ENCODE measurements at regions not wholly inside any gene's neighbourhood (a gene's known extent, or its start where the extent isn't known, plus 50 kb on each side); places are given as distances from the start of the nearest gene placed in this dataset.

DNA sequence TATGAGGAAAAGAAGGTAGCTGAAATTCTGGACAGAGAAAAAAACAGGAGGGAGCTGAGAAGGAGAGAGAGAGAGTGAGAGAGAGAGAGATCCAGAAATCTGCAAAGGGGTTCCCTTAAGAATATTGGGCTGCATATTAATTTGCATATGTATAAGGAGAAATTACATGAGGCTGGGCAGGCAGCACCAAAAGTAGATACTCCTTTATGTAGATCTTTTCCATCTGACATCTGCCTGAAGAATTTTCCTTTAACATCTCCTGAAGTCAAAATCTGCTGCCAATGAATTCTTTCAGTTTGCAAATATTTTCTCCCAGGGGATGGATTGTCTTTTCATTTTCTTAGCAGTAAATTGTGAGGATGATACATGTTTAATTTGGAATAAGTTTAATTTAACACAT lies 1365.3 kb downstream of the GATA3 start:
- Mint-ChIP-seq H3K4me1 (ENCODE audit: low read depth) (no peaks in the 10 kb centered on the region), H3K4me3 (no peak overlapping the region), H3K27me3 (peaks cover 2% of the 10 kb centered on the region), H3K36me3 (ENCODE audit: low read depth) (no peaks in the 10 kb centered on the region), H3K27ac (no peak overlapping the region), H3K9me3 (peaks cover 2% of the 10 kb centered on the region)
- ATAC-seq (no peak), DNase-seq (no peak)
- ChIA-PET CTCF (no interaction called here), POLR2A (no interaction called here)
- TF ChIP-seq, protein P1, sequence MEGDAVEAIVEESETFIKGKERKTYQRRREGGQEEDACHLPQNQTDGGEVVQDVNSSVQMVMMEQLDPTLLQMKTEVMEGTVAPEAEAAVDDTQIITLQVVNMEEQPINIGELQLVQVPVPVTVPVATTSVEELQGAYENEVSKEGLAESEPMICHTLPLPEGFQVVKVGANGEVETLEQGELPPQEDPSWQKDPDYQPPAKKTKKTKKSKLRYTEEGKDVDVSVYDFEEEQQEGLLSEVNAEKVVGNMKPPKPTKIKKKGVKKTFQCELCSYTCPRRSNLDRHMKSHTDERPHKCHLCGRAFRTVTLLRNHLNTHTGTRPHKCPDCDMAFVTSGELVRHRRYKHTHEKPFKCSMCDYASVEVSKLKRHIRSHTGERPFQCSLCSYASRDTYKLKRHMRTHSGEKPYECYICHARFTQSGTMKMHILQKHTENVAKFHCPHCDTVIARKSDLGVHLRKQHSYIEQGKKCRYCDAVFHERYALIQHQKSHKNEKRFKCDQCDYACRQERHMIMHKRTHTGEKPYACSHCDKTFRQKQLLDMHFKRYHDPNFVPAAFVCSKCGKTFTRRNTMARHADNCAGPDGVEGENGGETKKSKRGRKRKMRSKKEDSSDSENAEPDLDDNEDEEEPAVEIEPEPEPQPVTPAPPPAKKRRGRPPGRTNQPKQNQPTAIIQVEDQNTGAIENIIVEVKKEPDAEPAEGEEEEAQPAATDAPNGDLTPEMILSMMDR (IDR thresholded peaks at IDR 0.05), result no peak
- intact Hi-C loops (cut with micrococcal nuclease), result no loop called here

DNA sequence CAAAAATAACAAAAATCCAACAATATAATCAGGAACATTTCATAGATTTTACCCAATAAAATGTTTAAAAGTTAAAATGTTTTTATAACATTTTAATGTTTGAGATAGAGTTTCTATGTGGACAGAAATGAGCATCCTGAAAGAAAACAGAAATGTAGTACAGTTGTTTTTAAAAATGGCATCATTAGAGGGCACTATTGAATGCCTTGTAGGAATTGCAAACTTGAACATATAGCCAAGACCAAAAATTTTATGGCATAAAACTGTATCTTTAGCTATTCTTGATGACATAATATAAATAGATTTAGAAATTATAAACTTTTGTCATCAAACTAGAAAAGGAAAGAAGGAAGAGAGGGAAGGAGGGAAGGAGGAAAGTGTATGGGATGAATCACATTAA lies 1372.7 kb downstream of the GATA3 start:
- ChIA-PET CTCF (no interaction called here), POLR2A (no interaction called here)
- Mint-ChIP-seq H3K27ac (no peak overlapping the region), H3K9me3 (peaks cover 14% of the 10 kb centered on the region), H3K27me3 (no peaks in the 10 kb centered on the region), H3K4me1 (ENCODE audit: low read depth) (no peaks in the 10 kb centered on the region), H3K4me3 (no peak overlapping the region), H3K36me3 (ENCODE audit: low read depth) (no peaks in the 10 kb centered on the region)
- TF ChIP-seq, protein P1 (IDR thresholded peaks at IDR 0.05), result no peak
- intact Hi-C loops (cut with micrococcal nuclease), result no loop called here
- ATAC-seq (no peak), DNase-seq (no peak)

- intact Hi-C loops (cut with micrococcal nuclease), result no loop called here
- no peaks in the 10 kb centered on the region for H3K36me3 Mint-ChIP-seq (ENCODE audit: low read depth)
- ChIA-PET CTCF (no interaction called here), POLR2A (interaction anchor here (0.7 kb wide), 1 partner anchor 461 kb away, joined by 3 read pairs; no protein-coding TSS in a partner anchor)
- no peaks in the 10 kb centered on the region for H3K9me3 Mint-ChIP-seq
- H3K4me1 Mint-ChIP-seq (ENCODE audit: low read depth), result no peaks in the 10 kb centered on the region
- no peak for DNase-seq
- TF ChIP-seq, protein P1 (IDR thresholded peaks at IDR 0.05), result no peak
- H3K27ac Mint-ChIP-seq, result no peak overlapping the region
- peaks cover 4% of the 10 kb centered on the region for H3K27me3 Mint-ChIP-seq
- no peak overlapping the region for H3K4me3 Mint-ChIP-seq
- no peak for ATAC-seq
Measured at GRCh38 chr10:9437131-9437530, 1382.6 kb downstream of the GATA3 start.

- ChIA-PET POLR2A (no interaction called here), CTCF (interaction anchor here (1.2 kb wide), 1 partner anchor 101 kb away, joined by 4 read pairs; no protein-coding TSS in a partner anchor)
- Mint-ChIP-seq H3K4me1 (ENCODE audit: low read depth) (no peaks in the 10 kb centered on the region), H3K27ac (no peak overlapping the region), H3K4me3 (no peak overlapping the region), H3K36me3 (ENCODE audit: low read depth) (no peaks in the 10 kb centered on the region), H3K9me3 (no peaks in the 10 kb centered on the region), H3K27me3 (peaks cover 2% of the 10 kb centered on the region)
- DNase-seq (no peak), ATAC-seq (no peak)
- TF ChIP-seq, protein P1 (IDR thresholded peaks at IDR 0.05), result no peak
- intact Hi-C loops (cut with micrococcal nuclease), result no loop called here
Measured at GRCh38 chr10:9443758-9444157, 1389.3 kb downstream of the GATA3 start.

GRCh38 chr10:9449530-9449929 lies 1395.0 kb downstream of the GATA3 start:
- DNase-seq, result no peak
- no peaks in the 10 kb centered on the region for H3K4me1 Mint-ChIP-seq (ENCODE audit: low read depth)
- ATAC-seq, result no peak
- POLR2A ChIA-PET, result no interaction called here
- no peak overlapping the region for H3K4me3 Mint-ChIP-seq
- peaks cover 8% of the 10 kb centered on the region for H3K9me3 Mint-ChIP-seq
- CTCF ChIA-PET, result interaction anchor here (0.7 kb wide), 1 partner anchor 22 kb away, joined by 3 read pairs; no protein-coding TSS in a partner anchor
- peaks cover 5% of the 10 kb centered on the region for H3K27me3 Mint-ChIP-seq
- H3K36me3 Mint-ChIP-seq (ENCODE audit: low read depth), result no peaks in the 10 kb centered on the region
- TF ChIP-seq, protein P1 (IDR thresholded peaks at IDR 0.05), result no peak
- H3K27ac Mint-ChIP-seq, result no peak overlapping the region
- intact Hi-C loops (cut with micrococcal nuclease), result no loop called here

All from activated CD8-positive, alpha-beta T cell treated with anti-CD3 and anti-CD28 coated beads for 36 hours (primary cell).